DMS79 treated with DMSO at 0.1 percent for 48 hours (cell line): ENCODE measurements at regions not wholly inside any gene's neighbourhood (a gene's known extent, or its start where the extent isn't known, plus 50 kb on each side); places are given as distances from the start of the nearest gene placed in this dataset.

Source experiments
- DNase-seq: peaks from one replicate; lab custom pipeline; 2025; lab: John Stamatoyannopoulos, UW

- DNase-seq, result no peak
These were observed 485.3 kb upstream of the SMIM21 start for GRCh38 chr18:75912829-75913228.

DNA sequence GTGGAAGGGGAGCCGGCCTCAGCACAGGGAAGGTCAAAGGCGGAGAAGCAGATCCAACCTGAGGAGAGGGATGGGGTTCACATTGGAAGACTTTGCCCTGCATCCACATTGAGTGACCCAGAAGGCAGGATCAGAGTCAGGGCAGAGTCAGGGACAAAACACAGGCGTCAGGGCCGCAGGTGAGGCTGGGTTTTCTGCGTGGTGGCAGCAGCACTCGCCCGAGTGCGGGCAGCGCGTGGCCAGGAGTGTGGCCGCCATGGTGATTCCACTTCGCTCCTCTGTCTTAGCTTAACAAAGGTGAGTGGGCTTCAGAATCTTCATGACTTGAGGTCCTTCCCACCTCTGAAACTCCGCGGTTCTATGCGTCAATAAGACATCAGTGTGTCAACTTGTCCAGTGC lies 476.9 kb upstream of the SMIM21 start:
- no peak for DNase-seq

DNA sequence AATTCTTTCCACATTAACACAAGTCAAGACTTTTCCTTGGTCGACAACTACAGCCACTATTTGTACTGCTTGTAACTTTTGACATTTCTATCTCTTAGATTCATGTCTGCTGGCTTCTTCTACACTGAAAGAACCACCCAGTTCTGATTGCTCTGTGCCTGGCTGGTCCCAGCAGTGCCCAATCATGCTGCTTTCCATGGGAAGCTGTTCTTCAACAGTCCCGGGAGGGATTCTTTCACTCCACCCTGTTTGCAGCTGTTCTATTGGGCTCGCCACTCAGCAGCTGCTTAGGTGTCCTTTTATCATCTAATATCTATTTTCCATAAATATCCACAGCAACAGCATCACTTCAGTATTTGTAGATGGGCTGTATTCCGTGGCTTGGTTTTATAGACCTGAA lies 471.1 kb upstream of the SMIM21 start:
- DNase-seq, result no peak

DNA sequence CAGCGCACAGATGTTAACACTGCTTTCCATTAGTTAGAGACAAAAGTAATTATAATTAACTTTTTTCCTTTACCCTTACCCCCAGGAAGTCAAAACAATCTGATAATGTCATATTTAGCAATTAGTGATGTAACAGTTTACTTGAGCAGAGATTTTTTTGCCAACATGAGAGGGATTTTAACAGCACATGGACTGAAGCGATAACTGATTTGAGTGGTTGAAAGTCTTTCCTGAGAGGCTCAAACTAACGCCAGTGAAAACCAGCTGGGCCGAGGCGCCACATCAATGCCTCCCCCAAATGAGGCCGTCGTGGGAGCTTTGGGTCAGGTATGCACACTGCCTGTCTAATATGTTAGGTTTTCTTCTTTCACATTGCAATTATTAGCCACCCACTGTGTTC lies 469.9 kb upstream of the SMIM21 start:
- no peak for DNase-seq

DNA sequence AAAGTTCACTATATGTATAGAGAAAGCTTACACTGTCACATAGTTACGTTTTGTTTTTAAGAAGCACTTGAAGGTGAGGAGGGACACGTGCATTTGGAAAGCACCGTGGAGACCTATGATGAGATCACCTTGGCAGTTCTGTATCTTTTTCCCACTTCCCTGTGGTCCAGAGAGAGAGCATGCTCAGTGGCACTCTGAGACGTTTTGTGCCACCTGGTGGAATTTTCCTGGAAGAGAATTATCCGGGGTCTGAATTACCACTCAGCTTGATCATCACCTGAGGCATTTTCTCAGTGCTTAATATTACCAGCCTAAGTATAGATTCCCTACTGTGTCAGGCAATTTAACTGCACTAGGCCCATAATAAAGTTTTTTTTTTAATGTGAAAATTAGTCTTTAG lies 469.4 kb upstream of the SMIM21 start:
- DNase-seq, result no peak

DNA sequence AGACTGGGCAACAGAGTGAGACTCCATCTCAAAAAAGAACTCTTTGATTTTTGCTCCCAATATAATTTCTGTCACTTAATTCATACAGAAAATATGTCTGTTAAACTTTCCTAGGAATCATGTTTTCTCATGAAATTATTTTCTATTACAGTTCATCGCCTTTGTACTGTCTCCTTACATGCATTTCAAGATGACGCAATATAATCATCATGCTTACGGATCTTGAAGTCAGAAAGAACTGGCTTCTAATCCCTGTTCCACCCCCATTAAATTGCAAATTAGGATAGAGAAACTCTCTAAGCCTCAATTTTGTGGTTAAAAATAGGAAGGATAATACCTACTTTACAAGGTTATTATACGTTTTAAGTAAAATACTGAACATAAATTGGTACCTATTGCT lies 467.6 kb upstream of the SMIM21 start:
- DNase-seq, result no peak

GRCh38 chr18:75884728-75885127 lies 457.2 kb upstream of the SMIM21 start:
- no peak for DNase-seq

- DNase-seq, result no peak
These were observed 453.5 kb upstream of the SMIM21 start for GRCh38 chr18:75880925-75881504.

- no peak for DNase-seq
These were observed 452.8 kb upstream of the SMIM21 start for GRCh38 chr18:75880266-75880665.

- no peak for DNase-seq
These were observed 451.7 kb upstream of the SMIM21 start for GRCh38 chr18:75879196-75879595.

GRCh38 chr18:75875559-75875958 lies 448.1 kb upstream of the SMIM21 start:
- no peak for DNase-seq

GRCh38 chr18:75874401-75875089 lies 447.0 kb upstream of the SMIM21 start:
- DNase-seq, result no peak

- DNase-seq, result no peak
These were observed 444.1 kb upstream of the SMIM21 start for GRCh38 chr18:75871596-75871995.

GRCh38 chr18:75869162-75869561 lies 441.7 kb upstream of the SMIM21 start:
- DNase-seq, result no peak

DNA sequence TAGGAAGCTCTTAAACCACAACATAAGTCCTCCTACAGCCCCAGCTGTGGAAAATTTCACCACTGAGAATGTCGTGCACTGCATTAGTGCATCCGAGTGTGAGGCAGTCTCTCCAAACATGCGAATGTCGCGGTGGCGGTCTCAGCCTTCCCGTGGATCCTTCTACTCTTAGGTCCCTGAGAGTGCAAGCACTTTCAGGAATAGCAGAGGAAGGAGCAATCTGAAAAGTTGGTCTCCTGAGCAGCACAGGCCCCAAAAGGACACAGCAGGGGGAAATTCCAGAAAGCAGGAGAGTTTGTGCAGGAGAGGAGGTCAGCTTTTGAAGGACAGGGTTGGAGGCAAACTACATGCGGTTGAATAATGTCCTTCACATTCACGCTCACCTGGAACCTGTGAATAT lies 440.5 kb upstream of the SMIM21 start:
- DNase-seq, result no peak

GRCh38 chr18:75865639-75866038 lies 438.1 kb upstream of the SMIM21 start:
- DNase-seq, result no peak

DNA sequence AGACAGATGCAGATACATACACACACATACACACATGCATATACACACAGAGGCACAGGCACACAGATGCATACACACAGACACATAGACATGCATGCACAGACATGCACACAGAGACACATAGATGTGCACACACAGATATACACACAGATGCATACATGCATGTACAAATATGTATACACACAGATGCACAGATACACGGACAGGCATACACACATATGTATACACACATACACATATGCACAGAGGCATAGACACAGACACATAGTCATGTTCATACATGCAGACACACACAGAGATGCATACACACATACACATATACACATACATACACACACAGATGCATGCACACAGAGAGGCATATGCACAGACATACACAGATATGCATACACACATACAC lies 437.3 kb upstream of the SMIM21 start:
- no peak for DNase-seq

DNA sequence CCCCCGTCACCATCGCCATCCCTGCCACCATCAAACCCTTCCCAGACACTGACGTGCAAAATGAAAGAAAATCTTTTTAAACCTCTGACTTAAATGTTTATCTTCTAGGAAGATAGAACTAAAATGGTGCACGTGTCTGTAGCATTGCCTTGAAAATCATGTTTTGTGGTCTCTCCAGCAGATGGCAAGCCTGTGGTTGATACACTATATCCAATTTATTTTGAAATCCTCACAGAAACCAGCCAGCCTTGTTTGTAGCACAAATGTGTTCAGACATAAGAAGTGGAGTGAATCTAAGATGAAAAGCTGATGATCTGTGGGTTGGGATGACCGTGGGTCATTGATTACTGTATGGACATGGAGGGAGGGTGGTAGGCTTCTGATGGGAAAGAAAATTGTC lies 436.2 kb upstream of the SMIM21 start:
- no peak for DNase-seq

DNA sequence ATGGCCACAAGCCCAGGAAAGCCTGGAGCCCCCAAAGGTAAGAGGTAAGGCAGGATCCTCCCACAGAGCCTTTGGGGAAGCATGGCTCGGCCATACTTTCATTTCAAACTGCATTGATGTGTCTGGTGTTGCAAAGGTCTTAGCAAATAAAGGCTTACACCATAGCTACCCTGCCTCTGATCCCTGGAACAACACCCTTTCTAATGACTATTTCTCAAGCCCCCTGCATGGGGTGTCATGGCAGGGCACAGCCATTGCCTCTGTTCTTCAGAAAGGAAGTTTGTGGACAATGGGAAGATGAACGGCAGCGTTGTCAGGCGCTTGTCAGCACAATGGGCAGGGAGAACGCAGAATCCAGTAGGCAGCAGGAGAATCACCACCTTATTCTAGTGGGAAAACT lies 435.0 kb upstream of the SMIM21 start:
- no peak for DNase-seq

- no peak for DNase-seq
These were observed 432.7 kb upstream of the SMIM21 start for GRCh38 chr18:75860166-75860565.

DNA sequence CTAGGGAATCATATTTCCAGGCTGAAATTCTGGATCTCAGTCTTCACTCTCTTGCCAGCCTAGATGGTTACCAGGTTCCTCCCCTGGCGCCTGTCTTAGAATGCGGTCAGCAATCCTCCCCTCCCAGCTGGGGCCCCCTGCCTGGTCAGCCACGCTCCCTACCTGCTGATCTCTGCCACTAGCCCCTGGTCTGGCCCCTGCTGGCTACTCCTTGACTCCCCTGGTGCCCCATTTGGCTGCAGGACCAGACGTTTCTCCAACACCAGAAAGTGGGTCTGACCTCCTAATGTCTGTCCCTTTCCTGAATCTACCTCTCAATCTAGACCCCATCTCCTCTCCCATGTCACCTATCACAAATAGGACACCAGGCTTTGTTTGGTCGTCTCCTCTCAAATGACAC lies 432.0 kb upstream of the SMIM21 start:
- DNase-seq, result no peak

- DNase-seq, result no peak
These were observed 431.3 kb upstream of the SMIM21 start for GRCh38 chr18:75858754-75859153.

- DNase-seq, result no peak
These were observed 430.1 kb upstream of the SMIM21 start for GRCh38 chr18:75857558-75857957.

DNA sequence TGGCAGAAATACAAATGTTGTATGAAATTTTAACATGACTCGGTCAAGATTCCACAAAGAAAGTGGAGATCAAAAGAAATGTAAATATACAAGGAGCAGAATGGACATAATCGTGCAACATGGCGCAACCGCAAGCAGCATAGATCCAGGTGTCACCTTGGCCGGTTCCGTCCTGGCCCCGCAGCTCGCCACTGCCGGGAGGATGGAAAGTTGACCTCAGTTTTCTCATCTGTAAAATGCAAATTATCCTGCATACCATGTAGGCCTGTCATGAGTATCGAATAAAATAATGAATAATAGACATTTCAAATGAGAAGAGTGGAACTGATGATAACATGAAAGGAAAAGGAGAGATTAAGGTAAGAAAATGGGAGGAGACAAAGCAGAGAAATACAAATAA lies 427.3 kb upstream of the SMIM21 start:
- DNase-seq, result no peak
